HT1080 (cell line): ENCODE measurements at regions not wholly inside any gene's neighbourhood (a gene's known extent, or its start where the extent isn't known, plus 50 kb on each side); places are given as distances from the start of the nearest gene placed in this dataset.
"Not testable (repeated sequence)": the region's sequence is repeated elsewhere in the genome, so short reads cannot be mapped to it uniquely, and the experiment has no call there.

Source experiments
- DNase-seq: peaks from one replicate; pipeline ENCODE4 v3.0.0-alpha.2; 2015; ENCODE audit warnings: low read depth

- DNase-seq: no peak
These were observed 250.1 kb upstream of the CDH5 start for GRCh38 chr16:66116163-66117002.

- no peak for DNase-seq
These were observed 251.1 kb upstream of the CDH5 start for GRCh38 chr16:66115373-66115772.

- DNase-seq: no peak
These were observed 253.3 kb upstream of the CDH5 start for GRCh38 chr16:66113223-66113622.

GRCh38 chr16:66109677-66110076, 256.8 kb upstream of the CDH5 start:
- no peak for DNase-seq

GRCh38 chr16:66107661-66108060, 258.8 kb upstream of the CDH5 start:
- DNase-seq: no peak

- no peak for DNase-seq
These were observed 263.3 kb upstream of the CDH5 start for GRCh38 chr16:66103211-66103610.

GRCh38 chr16:66099306-66099705, 267.2 kb upstream of the CDH5 start:
- DNase-seq: no peak

GRCh38 chr16:66097751-66098150, 268.7 kb upstream of the CDH5 start:
- DNase-seq: no peak

- DNase-seq: no peak
These were observed 270.8 kb upstream of the CDH5 start for GRCh38 chr16:66095676-66096075.

- DNase-seq: no peak
These were observed 273.3 kb upstream of the CDH5 start for GRCh38 chr16:66093191-66093590.

GRCh38 chr16:66091471-66091891, 275.0 kb upstream of the CDH5 start:
- DNase-seq: no peak

GRCh38 chr16:66088681-66089080, 277.8 kb upstream of the CDH5 start:
- DNase-seq: no peak

- DNase-seq: no peak
These were observed 279.2 kb upstream of the CDH5 start for GRCh38 chr16:66087308-66087707.

- DNase-seq: no peak
These were observed 280.8 kb upstream of the CDH5 start for GRCh38 chr16:66085651-66086050.

- DNase-seq: not testable (repeated sequence)
These were observed 281.8 kb upstream of the CDH5 start for GRCh38 chr16:66084731-66085130.

GRCh38 chr16:66084306-66084705, 282.2 kb upstream of the CDH5 start:
- DNase-seq: no peak

GRCh38 chr16:66083171-66083570, 283.3 kb upstream of the CDH5 start:
- DNase-seq: no peak

GRCh38 chr16:66082424-66082823, 284.1 kb upstream of the CDH5 start:
- DNase-seq: no peak

GRCh38 chr16:66081775-66082366, 284.6 kb upstream of the CDH5 start:
- peak; percentile 88 for DNase-seq

- DNase-seq: no peak
These were observed 286.7 kb upstream of the CDH5 start for GRCh38 chr16:66079671-66080334.

GRCh38 chr16:66070140-66070917, 296.2 kb upstream of the CDH5 start:
- DNase-seq: no peak

- no peak for DNase-seq
These were observed 296.9 kb upstream of the CDH5 start for GRCh38 chr16:66069587-66069986.
